MG63 (cell line): ENCODE measurements at regions not wholly inside any gene's neighbourhood (a gene's known extent, or its start where the extent isn't known, plus 50 kb on each side); places are given as distances from the start of the nearest gene placed in this dataset.
"Not testable (repeated sequence)": the region's sequence is repeated elsewhere in the genome, so short reads cannot be mapped to it uniquely, and the experiment has no call there.

ENCODE experiments used
- DNase-seq: peaks from one replicate; pipeline ENCODE4 v3.0.0-alpha.2; 2020
- H3K27me3 ChIP-seq: fragments of 250-450 bp; sonication (Bioruptor Pico); 2 replicates; pipeline ENCODE4 v1.5.1; 2020; ENCODE audit warnings: mild to moderate bottlenecking, moderate library complexity
- H3K36me3 ChIP-seq: fragments of 250-450 bp; sonication (Bioruptor Pico); 2 replicates; pipeline ENCODE4 v1.5.1; 2020; ENCODE audit warnings: mild to moderate bottlenecking, moderate library complexity
- H3K4me3 ChIP-seq: fragments of 250-450 bp; sonication (Bioruptor Pico); 2 replicates; pipeline ENCODE4 v1.5.1; 2020; ENCODE audit warnings: mild to moderate bottlenecking, moderate library complexity
- H3K9me3 ChIP-seq: fragments of 250-450 bp; sonication (Bioruptor Pico); 2 replicates; pipeline ENCODE4 v1.5.1; 2020; ENCODE audit warnings: mild to moderate bottlenecking, moderate library complexity

DNA sequence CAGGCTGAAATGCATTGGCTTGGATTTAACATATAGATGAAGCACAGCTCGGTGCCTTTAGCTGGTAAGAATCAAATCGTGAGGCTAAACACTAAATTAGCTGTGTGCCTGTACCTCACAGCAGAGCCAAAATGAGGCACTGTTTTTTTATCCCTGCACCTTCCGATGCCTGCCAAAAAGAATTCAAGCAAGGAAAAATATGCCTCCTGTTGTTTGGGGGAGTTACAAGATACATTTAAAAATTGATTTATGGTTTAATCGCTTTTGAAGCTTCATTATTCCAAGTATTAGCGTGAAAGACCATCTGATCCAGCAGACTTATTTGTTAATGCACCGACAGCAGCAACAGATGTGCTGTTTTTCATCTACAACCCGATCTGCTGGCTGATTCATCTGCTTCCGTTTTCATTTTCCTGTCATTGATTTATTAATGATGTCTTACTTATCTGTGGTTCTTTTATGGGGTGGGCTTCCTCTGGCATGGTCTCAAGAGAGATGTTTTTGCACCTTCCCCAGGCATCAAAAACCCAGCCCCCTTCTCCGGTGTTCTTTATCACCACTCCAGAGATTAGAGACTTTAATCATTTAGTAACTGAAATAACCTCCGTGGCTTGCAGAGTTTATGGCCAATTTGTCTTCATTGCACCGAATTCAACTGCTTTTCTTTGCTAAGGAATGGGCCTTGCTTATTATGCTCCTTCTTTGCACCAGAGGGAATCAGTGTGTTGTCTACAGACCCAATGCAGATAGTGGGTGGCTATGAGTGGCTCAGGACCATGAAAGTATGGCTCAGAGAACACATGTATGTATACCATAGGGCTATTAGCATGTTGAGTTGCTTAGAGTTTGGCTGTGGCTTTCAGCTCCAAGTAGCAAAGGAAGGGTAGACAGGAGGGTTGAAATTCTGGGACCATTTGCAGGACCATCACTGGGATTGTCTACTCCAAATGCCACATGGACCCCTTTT lies 166.8 kb upstream of the TMEM260 start:
- H3K9me3 ChIP-seq, result no peaks in the 10 kb centered on the region
- H3K36me3 ChIP-seq, result no peaks in the 10 kb centered on the region
- H3K4me3 ChIP-seq, result no peak overlapping the region
- H3K27me3 ChIP-seq, result no peaks in the 10 kb centered on the region
- no peak for DNase-seq

DNA sequence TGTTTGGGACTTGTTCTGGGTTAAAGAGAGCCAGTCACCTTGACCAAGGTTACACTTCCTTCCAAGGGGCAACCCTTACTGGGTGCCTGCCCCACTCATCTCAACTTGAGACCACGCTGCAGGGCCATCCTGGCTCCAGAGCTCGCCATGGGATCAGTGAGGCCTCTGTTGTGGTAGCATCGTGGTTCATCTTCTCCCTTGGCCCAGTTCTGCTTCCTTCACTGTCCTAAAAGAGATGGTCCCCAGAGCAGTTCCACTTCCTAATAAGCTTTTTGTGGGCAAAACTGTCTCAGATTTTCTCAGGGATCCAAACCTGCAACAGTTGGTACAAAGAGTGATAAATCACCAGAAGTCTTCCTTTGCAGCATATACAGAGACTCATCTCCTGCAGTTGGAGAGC lies 165.9 kb upstream of the TMEM260 start:
- DNase-seq, result no peak
- no peak overlapping the region for H3K4me3 ChIP-seq
- H3K36me3 ChIP-seq, result no peaks in the 10 kb centered on the region
- H3K9me3 ChIP-seq, result no peaks in the 10 kb centered on the region
- H3K27me3 ChIP-seq, result no peaks in the 10 kb centered on the region

DNA sequence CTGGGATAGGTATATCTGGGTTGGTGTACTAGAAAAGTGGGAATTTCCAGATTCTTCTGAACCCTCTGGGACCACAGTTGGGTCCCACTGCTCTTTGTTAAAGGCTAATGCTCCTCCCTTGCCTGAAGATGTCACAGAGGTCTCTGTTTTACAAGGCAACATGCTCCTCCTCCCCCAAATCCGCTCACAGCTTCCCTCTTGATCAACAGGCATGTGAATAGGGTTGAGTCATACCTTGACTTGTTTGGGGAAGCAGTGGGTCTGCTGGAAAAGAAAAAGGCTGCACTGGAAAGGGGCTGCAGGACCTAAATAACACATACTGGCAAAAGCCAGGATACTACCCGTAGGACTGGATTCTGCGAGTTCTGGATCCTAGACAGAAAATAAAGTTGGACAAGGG lies 165.4 kb upstream of the TMEM260 start:
- no peak overlapping the region for H3K4me3 ChIP-seq
- H3K36me3 ChIP-seq, result no peaks in the 10 kb centered on the region
- DNase-seq, result no peak
- H3K9me3 ChIP-seq, result no peaks in the 10 kb centered on the region
- no peaks in the 10 kb centered on the region for H3K27me3 ChIP-seq

DNA sequence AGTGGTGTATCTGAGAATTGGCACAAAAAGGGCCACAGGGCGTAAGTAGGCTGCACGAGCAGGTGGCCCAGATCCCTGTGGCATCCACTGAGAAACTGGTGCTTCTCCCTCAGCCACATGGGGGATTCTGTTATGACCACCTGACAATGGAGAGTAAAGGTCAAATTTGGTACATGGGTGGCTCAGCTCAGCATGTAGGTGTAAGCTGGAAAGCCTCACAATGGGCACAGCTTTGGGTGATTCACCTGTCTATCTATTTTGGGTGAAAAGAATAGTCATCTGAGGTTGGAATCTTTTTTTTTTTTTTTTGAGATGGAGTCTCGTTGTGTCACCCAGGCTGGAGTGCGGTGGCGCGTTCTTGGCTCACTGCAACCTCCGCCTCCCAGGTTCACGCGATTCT lies 163.4 kb upstream of the TMEM260 start:
- no peaks in the 10 kb centered on the region for H3K36me3 ChIP-seq
- DNase-seq, result no peak
- H3K27me3 ChIP-seq, result no peaks in the 10 kb centered on the region
- H3K9me3 ChIP-seq, result no peaks in the 10 kb centered on the region
- H3K4me3 ChIP-seq, result no peak overlapping the region

DNA sequence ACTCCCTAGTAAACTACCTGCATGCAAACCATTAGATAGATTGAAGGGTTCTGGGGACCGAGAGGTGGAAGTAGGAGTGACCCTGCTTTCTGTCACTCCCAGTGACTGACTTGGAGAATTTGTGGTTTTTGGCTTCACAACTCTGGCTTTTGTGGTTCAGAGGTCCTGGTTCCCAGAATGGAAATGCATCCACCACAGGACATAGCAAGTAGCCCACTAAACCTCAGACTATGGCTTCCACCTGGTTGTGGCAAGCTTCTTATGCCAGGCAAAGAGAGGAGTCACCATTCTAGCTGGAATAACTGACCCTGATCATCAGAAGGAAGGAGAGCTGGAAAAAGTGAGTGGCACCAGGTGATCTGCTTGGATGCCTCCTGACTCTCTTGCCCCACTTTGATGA lies 162.4 kb upstream of the TMEM260 start:
- no peaks in the 10 kb centered on the region for H3K27me3 ChIP-seq
- no peaks in the 10 kb centered on the region for H3K36me3 ChIP-seq
- no peak overlapping the region for H3K4me3 ChIP-seq
- DNase-seq, result no peak
- H3K9me3 ChIP-seq, result no peaks in the 10 kb centered on the region

DNA sequence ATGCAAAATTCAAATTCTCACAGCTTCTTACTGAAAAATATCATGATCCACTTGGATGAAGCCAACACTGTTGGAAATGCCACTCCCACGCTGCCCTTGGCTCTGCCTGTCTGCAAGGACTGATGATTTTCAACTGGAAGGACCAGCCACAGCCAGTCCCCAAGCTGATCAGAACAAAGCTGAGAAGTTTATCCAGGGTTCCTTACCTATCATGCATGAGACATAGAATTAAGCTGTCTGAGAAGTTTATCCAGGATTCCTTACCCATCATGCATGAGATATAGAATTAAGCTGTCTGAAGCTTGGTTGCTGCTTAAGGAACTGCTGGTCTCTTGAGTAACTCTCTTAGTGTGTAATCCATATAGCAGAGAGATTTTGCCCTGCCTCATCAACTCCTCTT lies 159.8 kb upstream of the TMEM260 start:
- H3K36me3 ChIP-seq, result no peaks in the 10 kb centered on the region
- DNase-seq, result no peak
- no peak overlapping the region for H3K4me3 ChIP-seq
- no peaks in the 10 kb centered on the region for H3K9me3 ChIP-seq
- H3K27me3 ChIP-seq, result no peaks in the 10 kb centered on the region

DNA sequence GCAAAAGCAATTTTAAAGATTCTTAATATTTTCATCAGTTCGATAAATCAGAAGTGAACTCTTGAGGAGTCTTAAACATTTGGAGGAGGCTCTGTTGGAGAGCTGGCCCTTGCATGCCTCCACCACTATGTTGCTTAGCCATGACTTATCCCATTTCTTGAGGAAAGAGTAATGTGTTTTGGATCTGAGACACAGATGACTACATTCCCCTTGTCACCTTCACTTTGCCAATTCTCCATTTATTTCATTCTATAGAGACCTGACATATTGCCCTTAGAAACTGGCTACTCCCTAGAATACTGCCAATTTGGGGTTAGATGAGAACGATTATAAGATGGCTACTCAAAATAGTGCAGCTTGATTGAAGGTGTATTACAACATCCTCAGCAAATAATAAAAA lies 157.4 kb upstream of the TMEM260 start:
- Histone ChIP-seq H3K36me3 (no peaks in the 10 kb centered on the region), H3K4me3 (no peak overlapping the region), H3K27me3 (no peaks in the 10 kb centered on the region), H3K9me3 (no peaks in the 10 kb centered on the region)
- DNase-seq, result no peak

DNA sequence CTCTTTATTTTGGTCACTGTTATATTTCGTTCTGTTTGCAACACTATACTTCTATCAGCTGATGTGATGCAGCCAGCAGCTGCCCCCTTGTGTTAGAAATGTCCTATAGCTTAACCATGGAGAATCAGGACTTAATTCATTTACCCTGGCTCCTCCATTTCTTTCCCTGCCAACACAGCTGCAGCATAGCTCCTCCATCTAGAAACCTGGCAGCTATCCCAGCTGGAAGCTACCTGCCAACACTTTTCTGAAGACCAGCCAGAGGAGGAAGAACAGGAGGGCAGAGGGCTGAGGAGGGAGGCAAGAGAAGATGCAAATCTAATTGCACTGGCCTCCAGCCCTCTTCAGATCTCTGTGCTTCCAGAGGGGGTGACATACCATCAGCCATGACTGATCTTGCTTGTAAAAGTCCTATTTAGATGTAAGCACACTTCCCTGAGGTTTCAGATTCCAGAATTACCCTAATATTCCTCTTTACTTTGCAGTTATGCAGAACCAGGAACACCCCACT lies 156.8 kb upstream of the TMEM260 start:
- Histone ChIP-seq H3K36me3 (no peaks in the 10 kb centered on the region), H3K27me3 (no peaks in the 10 kb centered on the region), H3K4me3 (no peak overlapping the region), H3K9me3 (no peaks in the 10 kb centered on the region)
- peak; percentile 38 for DNase-seq

DNA sequence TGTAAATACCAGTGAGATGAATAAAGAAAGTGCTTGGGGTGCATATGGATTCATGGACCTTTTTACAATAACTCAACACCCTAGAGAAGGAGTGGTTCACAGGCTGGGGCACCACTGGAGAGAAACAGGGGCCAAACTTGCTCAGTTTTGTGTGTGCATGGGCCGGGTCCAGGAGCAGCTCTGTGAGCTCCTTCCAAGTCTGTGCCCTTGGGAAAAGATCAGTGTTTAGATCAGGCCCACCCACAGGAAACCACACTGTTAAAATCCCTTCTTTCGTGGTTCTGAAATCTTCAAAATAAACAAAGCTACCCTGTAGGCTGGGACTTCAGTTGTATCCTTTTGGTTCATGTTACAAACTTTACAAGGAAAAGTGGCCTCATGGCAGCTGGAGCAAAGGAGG lies 156.1 kb upstream of the TMEM260 start:
- no peaks in the 10 kb centered on the region for H3K36me3 ChIP-seq
- no peaks in the 10 kb centered on the region for H3K9me3 ChIP-seq
- H3K4me3 ChIP-seq, result no peak overlapping the region
- no peaks in the 10 kb centered on the region for H3K27me3 ChIP-seq
- DNase-seq, result peak; percentile 2

DNA sequence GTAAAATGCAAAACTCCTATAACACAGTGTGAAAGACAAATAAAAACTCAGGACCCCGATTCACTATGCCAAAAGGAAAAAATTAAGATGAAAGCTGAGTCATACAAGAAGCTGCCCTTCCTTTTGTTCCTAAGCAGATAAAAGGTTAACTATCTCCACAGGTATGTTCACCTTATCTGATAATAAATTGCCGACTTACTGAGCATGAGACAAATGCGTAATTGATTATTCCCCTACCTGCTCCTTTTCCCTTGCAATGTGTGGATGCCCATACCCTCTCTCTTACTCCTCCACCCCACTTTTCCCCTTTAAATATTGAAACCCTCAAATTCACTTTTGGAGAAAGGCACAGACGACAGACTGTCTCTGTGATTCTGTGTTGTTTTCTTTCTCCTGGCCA lies 148.6 kb upstream of the TMEM260 start:
- H3K4me3 ChIP-seq, result no peak overlapping the region
- no peaks in the 10 kb centered on the region for H3K27me3 ChIP-seq
- no peaks in the 10 kb centered on the region for H3K9me3 ChIP-seq
- no peaks in the 10 kb centered on the region for H3K36me3 ChIP-seq
- DNase-seq, result no peak

DNA sequence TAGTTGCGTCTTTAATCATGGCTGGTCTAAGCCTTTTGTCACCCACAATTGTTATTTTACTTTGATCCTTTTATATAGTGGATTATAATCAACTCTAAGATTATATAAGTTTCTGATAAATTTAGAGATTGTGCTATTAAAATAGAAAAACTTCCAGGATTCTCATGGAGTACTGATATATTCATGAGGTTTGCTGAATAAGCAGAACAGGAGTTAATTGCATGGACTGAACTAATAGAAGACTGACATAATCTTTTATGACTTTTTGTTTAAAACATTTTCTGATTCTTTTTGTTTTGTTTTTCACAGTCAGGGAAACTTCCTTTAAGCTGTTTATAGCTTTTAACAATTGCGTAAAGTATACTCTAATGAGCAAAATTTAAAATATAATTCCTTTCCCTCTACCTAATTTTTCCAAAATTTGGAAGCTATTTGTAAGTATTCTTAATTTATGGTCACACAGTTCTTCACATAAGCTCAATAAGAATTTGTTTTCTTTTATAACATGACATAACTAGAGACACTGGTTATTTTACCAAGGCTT lies 129.9 kb upstream of the TMEM260 start:
- Histone ChIP-seq H3K27me3 (no peaks in the 10 kb centered on the region), H3K36me3 (no peaks in the 10 kb centered on the region), H3K9me3 (no peaks in the 10 kb centered on the region), H3K4me3 (no peak overlapping the region)
- DNase-seq, result no peak

DNA sequence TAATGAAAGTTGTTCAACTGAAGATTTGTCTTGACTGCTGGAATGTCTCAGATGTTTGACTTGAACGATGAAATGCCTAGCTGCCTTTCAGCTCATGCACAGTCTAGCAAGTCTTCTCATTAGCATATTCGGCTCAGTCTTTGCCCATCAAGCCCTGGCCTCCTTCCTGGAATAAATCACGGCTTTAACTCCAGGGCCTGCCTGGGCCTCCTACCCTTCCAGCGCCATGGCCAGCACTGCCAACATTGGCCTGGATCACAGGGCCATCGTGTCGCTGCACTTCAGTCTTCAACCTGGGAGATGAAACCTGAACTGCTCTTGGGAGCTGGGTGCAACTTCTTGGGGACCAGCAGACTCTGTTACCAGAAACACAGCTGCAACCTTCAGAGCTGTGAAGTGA lies 126.7 kb upstream of the TMEM260 start:
- H3K9me3 ChIP-seq, result no peaks in the 10 kb centered on the region
- DNase-seq, result no peak
- H3K4me3 ChIP-seq, result no peak overlapping the region
- H3K36me3 ChIP-seq, result no peaks in the 10 kb centered on the region
- no peaks in the 10 kb centered on the region for H3K27me3 ChIP-seq

DNA sequence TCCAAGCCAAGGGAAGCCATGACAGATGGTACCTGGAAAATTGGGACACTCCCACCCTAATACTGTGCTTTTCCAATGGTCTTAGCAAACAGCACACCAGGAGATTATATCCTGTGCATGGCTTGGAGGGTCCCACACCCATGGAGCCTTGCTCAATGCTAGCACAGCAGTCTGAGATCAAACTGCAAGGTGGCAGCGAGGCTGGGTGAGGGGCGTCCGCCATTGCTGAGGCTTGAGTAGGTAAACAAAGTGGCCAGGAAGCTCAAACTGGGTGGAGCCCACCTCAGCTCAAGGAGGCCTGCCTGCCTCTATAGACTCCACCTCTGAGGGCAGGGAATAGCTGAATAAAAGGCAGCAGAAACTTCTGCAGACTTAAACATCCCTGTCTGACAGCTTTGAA lies 124.9 kb upstream of the TMEM260 start:
- not testable (repeated sequence) for H3K9me3 ChIP-seq, DNase-seq, H3K4me3 ChIP-seq, H3K27me3 ChIP-seq, H3K36me3 ChIP-seq

DNA sequence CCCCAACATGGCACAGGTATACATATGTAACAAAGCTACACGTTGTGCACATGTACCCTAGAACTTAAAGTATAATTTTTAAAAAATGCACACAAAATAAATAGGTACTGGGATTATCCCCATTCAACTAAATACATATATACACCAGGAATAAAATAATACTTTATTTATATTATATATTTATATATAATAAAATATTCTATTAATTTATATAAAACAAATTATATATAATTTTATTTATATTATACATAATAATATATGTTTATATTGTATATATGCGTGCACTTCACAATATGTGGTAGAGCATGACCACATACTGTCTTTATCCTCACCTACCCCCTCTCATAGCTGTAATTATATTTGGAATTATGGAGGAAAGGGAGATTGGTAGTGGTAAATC lies 119.1 kb upstream of the TMEM260 start:
- H3K36me3 ChIP-seq, result no peaks in the 10 kb centered on the region
- no peak overlapping the region for H3K4me3 ChIP-seq
- no peaks in the 10 kb centered on the region for H3K9me3 ChIP-seq
- DNase-seq, result no peak
- H3K27me3 ChIP-seq, result no peaks in the 10 kb centered on the region

DNA sequence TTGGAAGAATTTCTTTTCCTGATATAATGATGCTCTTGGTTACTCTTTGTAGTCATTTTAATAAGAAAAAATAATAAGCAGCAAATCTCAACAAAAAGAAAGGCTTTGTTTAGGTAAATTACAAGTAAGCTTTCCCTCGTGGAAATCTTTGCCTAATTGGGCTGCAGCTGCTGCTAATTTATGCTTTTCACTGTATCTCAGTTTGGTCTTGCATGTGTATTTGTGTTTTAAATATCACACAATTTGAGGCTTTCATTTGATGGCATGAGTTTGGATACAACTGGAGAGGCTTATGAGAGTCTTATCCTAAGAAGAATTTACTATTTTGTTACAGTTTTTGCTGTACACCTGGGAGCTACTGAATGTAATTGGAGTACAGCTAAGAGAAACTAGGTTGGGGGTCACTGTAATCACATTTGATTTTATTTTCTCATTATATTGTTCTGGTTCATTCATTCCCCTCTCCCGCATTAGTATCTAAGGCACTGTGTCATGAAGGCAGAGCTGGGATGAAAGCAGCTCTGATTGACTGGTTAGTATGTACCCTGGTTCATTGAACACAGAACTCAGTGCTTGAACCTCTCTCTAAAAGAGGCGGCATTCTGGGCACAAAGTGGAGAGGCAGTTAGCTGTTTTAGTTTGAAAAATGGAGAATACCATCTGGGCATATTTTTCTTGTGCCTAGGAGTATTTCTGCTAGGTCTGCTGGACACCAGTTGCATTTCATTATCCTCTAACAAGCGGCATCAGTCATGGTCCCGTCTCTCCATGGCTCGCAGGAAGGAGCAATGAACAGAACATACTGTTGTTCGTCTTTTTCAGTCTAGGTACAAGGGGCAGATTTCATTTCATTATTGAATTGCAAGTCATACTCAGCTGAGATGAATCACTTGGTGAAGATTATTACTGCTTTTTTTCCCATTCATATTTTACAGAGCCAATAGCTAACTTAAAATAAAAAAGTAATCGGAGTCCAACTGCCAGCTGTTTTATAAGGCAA lies 118.0 kb upstream of the TMEM260 start:
- DNase-seq, result no peak
- no peaks in the 10 kb centered on the region for H3K9me3 ChIP-seq
- H3K4me3 ChIP-seq, result no peak overlapping the region
- H3K36me3 ChIP-seq, result no peaks in the 10 kb centered on the region
- H3K27me3 ChIP-seq, result no peaks in the 10 kb centered on the region

DNA sequence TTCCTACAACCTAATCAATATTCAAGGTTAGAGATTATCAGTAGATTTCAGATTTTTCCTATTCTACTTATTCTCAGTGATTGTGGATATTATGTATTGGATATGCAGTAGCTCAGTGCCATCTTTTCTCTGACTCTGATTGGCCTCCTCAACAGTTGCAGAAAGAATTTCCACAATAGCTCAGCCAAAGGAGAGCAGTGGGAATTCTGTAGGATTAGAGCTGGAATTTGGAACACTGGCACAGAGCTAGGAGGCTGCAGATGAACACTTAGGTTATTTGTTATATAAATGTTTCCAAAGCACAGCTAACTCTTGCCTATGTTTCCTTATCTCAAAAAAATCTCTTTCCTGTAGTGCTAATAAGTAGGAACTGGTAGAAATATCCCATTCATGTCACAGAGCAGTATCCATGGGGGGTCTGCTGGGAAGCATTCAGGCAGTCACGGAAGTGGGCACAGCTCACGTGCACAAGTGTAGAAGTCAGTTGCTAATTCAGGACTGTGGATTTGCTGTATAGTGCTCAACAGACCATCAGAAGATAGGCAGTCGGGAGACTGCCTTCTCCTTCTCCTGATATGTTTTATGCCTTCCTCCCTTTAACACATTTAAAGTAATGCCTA lies 116.2 kb upstream of the TMEM260 start:
- Histone ChIP-seq H3K27me3 (peaks cover 2% of the 10 kb centered on the region; the same call in 1 of the 2 replicates), H3K36me3 (no peaks in the 10 kb centered on the region), H3K4me3 (no peak overlapping the region), H3K9me3 (no peaks in the 10 kb centered on the region)
- no peak for DNase-seq
